ENCODE measurements at regions not wholly inside any gene's neighbourhood (a gene's known extent, or its start where the extent isn't known, plus 50 kb on each side); places are given as distances from the start of the nearest gene placed in this dataset.

DNA sequence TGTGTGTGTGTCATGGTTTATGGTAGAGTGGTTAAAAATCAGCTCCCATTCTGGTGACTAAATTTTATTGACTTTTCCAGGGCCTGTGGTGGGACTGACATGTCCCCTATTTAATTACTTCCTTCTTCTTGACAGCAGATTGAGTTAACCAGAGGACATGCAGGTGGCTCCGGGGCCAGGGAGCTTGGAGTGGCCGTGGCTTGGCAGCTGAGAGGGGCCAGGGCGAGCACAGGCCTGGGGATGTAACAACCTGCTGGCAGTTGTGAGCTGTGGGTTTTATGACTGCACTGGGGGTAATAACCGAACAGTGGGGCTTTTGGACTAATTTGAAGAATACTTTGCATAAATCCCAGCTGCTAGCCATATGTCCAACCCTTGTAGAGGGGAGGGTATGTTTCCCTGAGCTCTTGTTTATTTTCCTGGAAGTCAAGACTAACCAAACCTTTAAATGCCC is 186.0 kb downstream of the MID1IP1 start:
- no peak for DNase-seq (ENCODE audit: low read depth, low spot score)
- TF ChIP-seq SUZ12 (IDR thresholded peaks at IDR 0.05; ENCODE audit: extremely low read depth, insufficient read depth, insufficient read length) (no peak), YY1 (IDR thresholded peaks at IDR 0.05; ENCODE audit: insufficient read depth, insufficient read length) (no peak), ZNF274 (IDR thresholded peaks at IDR 0.05; ENCODE audit: low read depth, low read length) (no peak)
- Histone ChIP-seq H3K9me3 (ENCODE audit: insufficient read depth, low read length) (no peaks in the 10 kb centered on the region), H3K36me3 (ENCODE audit: insufficient read depth, insufficient read length, low read length) (no peaks in the 10 kb centered on the region), H3K9ac (ENCODE audit: insufficient read length, low read depth) (no peak overlapping the region), H3K4me1 (ENCODE audit: insufficient read depth, insufficient read length) (no peaks in the 10 kb centered on the region), H3K4me3 (ENCODE audit: insufficient read length, low read depth) (no peak overlapping the region), H3K27me3 (ENCODE audit: insufficient read depth, insufficient read length) (no peaks in the 10 kb centered on the region)

DNA sequence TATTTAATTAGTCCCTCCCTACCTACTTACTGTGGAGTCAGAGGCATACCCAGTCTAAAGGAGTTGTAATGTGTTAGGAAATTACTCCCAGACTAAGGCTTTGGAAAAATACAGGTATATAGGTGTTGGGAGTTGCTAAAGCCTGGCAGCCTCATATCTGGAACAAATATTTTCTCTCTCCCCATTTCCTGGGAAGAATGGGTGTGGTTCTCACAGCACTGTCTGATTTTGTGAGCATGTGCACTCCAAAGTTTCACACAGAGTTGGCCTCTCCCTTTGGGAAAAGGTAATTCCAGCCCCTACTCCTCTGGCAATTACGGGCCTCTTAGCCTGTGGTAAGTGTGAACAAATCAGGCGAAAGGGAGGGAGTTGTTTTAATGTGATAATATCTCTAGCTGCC is 187.0 kb downstream of the MID1IP1 start:
- TF ChIP-seq SUZ12 (IDR thresholded peaks at IDR 0.05; ENCODE audit: extremely low read depth, insufficient read depth, insufficient read length) (no peak), ZNF274 (IDR thresholded peaks at IDR 0.05; ENCODE audit: low read depth, low read length) (no peak), YY1 (IDR thresholded peaks at IDR 0.05; ENCODE audit: insufficient read depth, insufficient read length) (no peak)
- H3K36me3 ChIP-seq (ENCODE audit: insufficient read depth, insufficient read length, low read length) = no peaks in the 10 kb centered on the region
- no peaks in the 10 kb centered on the region for H3K9me3 ChIP-seq (ENCODE audit: insufficient read depth, low read length)
- no peak overlapping the region for H3K9ac ChIP-seq (ENCODE audit: insufficient read length, low read depth)
- no peak for DNase-seq (ENCODE audit: low read depth, low spot score)
- no peaks in the 10 kb centered on the region for H3K4me1 ChIP-seq (ENCODE audit: insufficient read depth, insufficient read length)
- no peaks in the 10 kb centered on the region for H3K27me3 ChIP-seq (ENCODE audit: insufficient read depth, insufficient read length)
- no peak overlapping the region for H3K4me3 ChIP-seq (ENCODE audit: insufficient read length, low read depth)

DNA sequence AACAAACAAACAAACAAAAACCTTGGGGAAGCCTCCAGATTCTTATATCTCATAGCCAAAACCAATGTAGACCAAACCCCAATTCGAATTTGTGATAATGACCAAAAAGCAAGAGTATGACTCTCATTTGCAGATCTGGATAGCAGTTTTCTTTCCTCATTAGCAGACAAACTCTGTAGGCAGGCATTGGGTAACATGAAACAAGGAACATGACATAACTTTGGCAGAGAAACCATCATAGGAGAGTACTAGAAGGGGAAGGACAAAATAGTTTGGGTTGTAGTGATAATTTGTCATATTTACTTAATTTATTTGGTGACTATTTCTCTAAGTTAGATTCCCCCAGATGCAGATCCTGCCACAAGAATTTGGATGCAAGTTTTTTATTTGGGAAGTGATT is 187.8 kb downstream of the MID1IP1 start:
- H3K36me3 ChIP-seq (ENCODE audit: insufficient read depth, insufficient read length, low read length) = no peaks in the 10 kb centered on the region
- H3K4me3 ChIP-seq (ENCODE audit: insufficient read length, low read depth) = no peak overlapping the region
- no peaks in the 10 kb centered on the region for H3K4me1 ChIP-seq (ENCODE audit: insufficient read depth, insufficient read length)
- TF ChIP-seq YY1 (IDR thresholded peaks at IDR 0.05; ENCODE audit: insufficient read depth, insufficient read length) = no peak
- no peak for TF ChIP-seq SUZ12 (IDR thresholded peaks at IDR 0.05; ENCODE audit: extremely low read depth, insufficient read depth, insufficient read length)
- no peak for TF ChIP-seq ZNF274 (IDR thresholded peaks at IDR 0.05; ENCODE audit: low read depth, low read length)
- H3K27me3 ChIP-seq (ENCODE audit: insufficient read depth, insufficient read length) = no peaks in the 10 kb centered on the region
- no peak overlapping the region for H3K9ac ChIP-seq (ENCODE audit: insufficient read length, low read depth)
- H3K9me3 ChIP-seq (ENCODE audit: insufficient read depth, low read length) = no peaks in the 10 kb centered on the region
- DNase-seq (ENCODE audit: low read depth, low spot score) = no peak

DNA sequence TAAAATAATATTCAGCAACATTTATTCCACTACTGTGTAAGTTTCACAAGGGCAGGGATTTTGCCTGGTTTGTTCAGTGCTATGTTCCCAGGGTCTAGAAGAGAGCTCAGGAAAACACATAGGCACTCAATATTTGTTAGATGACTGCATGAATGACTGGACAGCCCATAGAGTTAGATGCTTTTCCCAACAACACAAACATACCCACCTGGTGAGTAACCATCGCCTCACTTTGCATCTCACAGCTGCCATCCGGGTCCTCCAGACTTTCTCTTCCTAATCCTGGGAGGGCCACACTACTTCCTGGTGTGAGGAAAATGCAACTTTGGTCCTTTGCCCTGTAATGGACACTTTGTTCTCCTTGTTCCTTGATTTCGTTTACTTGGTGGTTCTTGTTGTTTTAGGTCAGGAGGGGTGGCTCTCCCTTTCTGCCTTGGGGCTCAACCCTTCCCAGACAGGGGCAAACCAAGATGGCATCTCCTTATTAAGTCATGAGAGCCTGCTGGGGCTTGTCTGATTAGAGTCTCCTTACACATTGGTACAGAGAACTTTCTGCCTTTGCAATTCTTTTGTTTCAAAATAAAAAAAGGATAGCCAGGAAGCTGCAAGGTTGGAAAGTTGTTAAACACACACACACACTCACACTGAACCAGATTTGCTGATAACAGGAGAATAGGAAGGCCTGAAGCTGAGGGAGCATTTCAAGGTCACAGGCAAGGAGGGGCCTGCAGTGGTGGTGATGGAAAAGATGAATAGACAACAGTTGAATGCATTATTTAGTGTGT is 190.6 kb downstream of the MID1IP1 start:
- Histone ChIP-seq H3K27me3 (ENCODE audit: insufficient read depth, insufficient read length) (no peaks in the 10 kb centered on the region), H3K4me1 (ENCODE audit: insufficient read depth, insufficient read length) (no peaks in the 10 kb centered on the region), H3K9ac (ENCODE audit: insufficient read length, low read depth) (no peak overlapping the region), H3K9me3 (ENCODE audit: insufficient read depth, low read length) (no peaks in the 10 kb centered on the region), H3K4me3 (ENCODE audit: insufficient read length, low read depth) (no peak overlapping the region), H3K36me3 (ENCODE audit: insufficient read depth, insufficient read length, low read length) (no peaks in the 10 kb centered on the region)
- no peak for DNase-seq (ENCODE audit: low read depth, low spot score)
- TF ChIP-seq ZNF274 (IDR thresholded peaks at IDR 0.05; ENCODE audit: low read depth, low read length) = no peak
- no peak for TF ChIP-seq SUZ12 (IDR thresholded peaks at IDR 0.05; ENCODE audit: extremely low read depth, insufficient read depth, insufficient read length)
- TF ChIP-seq YY1 (IDR thresholded peaks at IDR 0.05; ENCODE audit: insufficient read depth, insufficient read length) = no peak

DNA sequence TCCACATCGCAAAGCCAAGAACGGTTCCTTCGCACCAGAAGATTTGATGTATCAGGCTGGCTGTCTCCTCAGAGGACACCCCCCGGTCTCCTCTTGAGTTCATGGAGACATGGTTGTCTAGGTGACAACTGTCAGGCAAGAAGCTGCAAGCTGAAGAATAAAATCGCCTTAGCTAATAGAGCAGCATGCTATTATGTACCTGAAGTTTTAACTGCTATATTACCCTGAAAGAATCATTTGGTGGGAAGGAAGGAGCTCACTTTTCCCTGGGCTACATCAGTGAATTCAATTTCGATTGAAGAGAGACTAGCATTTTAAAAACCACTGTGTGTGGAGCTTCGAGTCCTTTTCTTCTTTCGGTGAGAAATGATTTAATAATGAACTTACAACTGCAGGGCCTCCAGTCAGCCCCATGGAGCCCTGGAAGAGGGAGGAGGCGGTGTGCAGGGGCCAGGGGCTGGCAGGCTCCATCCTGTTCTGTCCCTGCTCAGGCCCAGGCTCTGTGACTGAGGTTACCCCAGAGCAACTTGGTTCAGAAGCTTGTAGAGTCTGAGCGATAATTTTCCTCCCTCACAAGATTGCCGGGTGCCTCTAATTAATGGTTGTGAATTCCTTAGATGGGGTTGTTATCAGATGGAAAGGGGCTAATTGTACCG is 191.3 kb downstream of the MID1IP1 start:
- DNase-seq (ENCODE audit: low read depth, low spot score) = no peak
- H3K36me3 ChIP-seq (ENCODE audit: insufficient read depth, insufficient read length, low read length) = no peaks in the 10 kb centered on the region
- H3K9ac ChIP-seq (ENCODE audit: insufficient read length, low read depth) = no peak overlapping the region
- no peak overlapping the region for H3K4me3 ChIP-seq (ENCODE audit: insufficient read length, low read depth)
- H3K4me1 ChIP-seq (ENCODE audit: insufficient read depth, insufficient read length) = no peaks in the 10 kb centered on the region
- TF ChIP-seq SUZ12 (IDR thresholded peaks at IDR 0.05; ENCODE audit: extremely low read depth, insufficient read depth, insufficient read length) (no peak), ZNF274 (IDR thresholded peaks at IDR 0.05; ENCODE audit: low read depth, low read length) (no peak), YY1 (IDR thresholded peaks at IDR 0.05; ENCODE audit: insufficient read depth, insufficient read length) (no peak)
- H3K9me3 ChIP-seq (ENCODE audit: insufficient read depth, low read length) = no peaks in the 10 kb centered on the region
- H3K27me3 ChIP-seq (ENCODE audit: insufficient read depth, insufficient read length) = no peaks in the 10 kb centered on the region

DNA sequence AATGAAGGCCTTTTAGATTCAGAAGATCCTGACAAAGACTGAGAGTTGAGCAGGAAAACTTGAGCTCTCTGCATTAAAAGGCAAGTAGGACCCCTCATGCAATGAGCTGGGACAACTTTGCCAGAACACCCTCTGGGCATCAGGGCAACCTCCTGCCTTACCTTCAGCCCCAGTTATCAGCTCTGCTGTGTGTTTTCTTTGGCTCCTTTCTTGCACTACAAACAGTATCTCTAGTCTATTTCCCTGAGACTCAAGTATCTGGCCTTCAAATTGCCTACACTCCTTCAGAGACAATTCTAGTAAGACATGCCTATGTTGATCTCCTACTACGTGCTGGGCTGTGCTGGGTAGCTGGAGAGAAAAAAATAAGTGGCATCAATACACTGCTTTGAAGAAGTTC is 192.2 kb downstream of the MID1IP1 start:
- Histone ChIP-seq H3K9ac (ENCODE audit: insufficient read length, low read depth) (no peak overlapping the region), H3K27me3 (ENCODE audit: insufficient read depth, insufficient read length) (no peaks in the 10 kb centered on the region), H3K4me1 (ENCODE audit: insufficient read depth, insufficient read length) (no peaks in the 10 kb centered on the region), H3K36me3 (ENCODE audit: insufficient read depth, insufficient read length, low read length) (no peaks in the 10 kb centered on the region), H3K4me3 (ENCODE audit: insufficient read length, low read depth) (no peak overlapping the region), H3K9me3 (ENCODE audit: insufficient read depth, low read length) (no peaks in the 10 kb centered on the region)
- TF ChIP-seq ZNF274 (IDR thresholded peaks at IDR 0.05; ENCODE audit: low read depth, low read length) (no peak), SUZ12 (IDR thresholded peaks at IDR 0.05; ENCODE audit: extremely low read depth, insufficient read depth, insufficient read length) (no peak), YY1 (IDR thresholded peaks at IDR 0.05; ENCODE audit: insufficient read depth, insufficient read length) (no peak)
- no peak for DNase-seq (ENCODE audit: low read depth, low spot score)

DNA sequence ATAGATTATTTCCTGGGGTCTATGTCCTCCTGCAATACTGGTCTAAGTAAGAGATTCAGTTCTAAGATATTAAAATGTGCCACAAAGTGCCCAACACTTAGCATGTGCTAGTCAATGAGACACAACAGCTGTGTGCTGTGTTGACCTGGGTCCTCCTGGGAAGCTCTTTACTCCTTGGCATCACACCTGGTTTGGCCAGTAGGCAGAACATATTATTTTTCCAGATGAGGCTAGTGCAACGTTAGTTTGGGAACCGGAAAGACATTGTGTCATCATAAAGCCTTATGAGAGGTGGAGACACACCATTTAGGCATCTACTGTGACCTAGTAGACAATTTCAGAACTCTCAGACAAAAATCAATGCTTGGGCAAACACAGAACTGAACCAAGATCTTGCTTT is 197.8 kb downstream of the MID1IP1 start:
- H3K4me3 ChIP-seq (ENCODE audit: insufficient read length, low read depth) = no peak overlapping the region
- H3K9ac ChIP-seq (ENCODE audit: insufficient read length, low read depth) = no peak overlapping the region
- H3K9me3 ChIP-seq (ENCODE audit: insufficient read depth, low read length) = no peaks in the 10 kb centered on the region
- TF ChIP-seq ZNF274 (IDR thresholded peaks at IDR 0.05; ENCODE audit: low read depth, low read length) (no peak), SUZ12 (IDR thresholded peaks at IDR 0.05; ENCODE audit: extremely low read depth, insufficient read depth, insufficient read length) (no peak), YY1 (IDR thresholded peaks at IDR 0.05; ENCODE audit: insufficient read depth, insufficient read length) (no peak)
- no peak for DNase-seq (ENCODE audit: low read depth, low spot score)
- no peaks in the 10 kb centered on the region for H3K36me3 ChIP-seq (ENCODE audit: insufficient read depth, insufficient read length, low read length)
- no peaks in the 10 kb centered on the region for H3K27me3 ChIP-seq (ENCODE audit: insufficient read depth, insufficient read length)
- H3K4me1 ChIP-seq (ENCODE audit: insufficient read depth, insufficient read length) = no peaks in the 10 kb centered on the region

Measured in NT2/D1 (cell line).